Smooth muscle cell (in vitro differentiated cells): ENCODE measurements at regions not wholly inside any gene's neighbourhood (a gene's known extent, or its start where the extent isn't known, plus 50 kb on each side); places are given as distances from the start of the nearest gene placed in this dataset.

ENCODE experiments used
- DNase-seq: peaks from one replicate; lab custom pipeline; 2025; ENCODE audit not compliant: unreplicated experiment; lab: John Stamatoyannopoulos, UW
- H2AFZ ChIP-seq: fragments of 200-600 bp; sonication (generic); 2 replicates; pipeline ENCODE4 v1.6.0; 2016; ENCODE audit warnings: antibody characterized with exemption, low read depth, mild to moderate bottlenecking
- H3F3A ChIP-seq: fragments of 200-600 bp; sonication (generic); 2 replicates; pipeline ENCODE4 v1.6.0; 2017; ENCODE audit warnings: antibody characterized with exemption, low read depth
- H3K27ac ChIP-seq: fragments of 200-600 bp; sonication (generic); 2 replicates; pipeline ENCODE4 v1.5.1; 2016; ENCODE audit warnings: low read depth, mild to moderate bottlenecking
- H3K27me3 ChIP-seq: fragments of 200-600 bp; sonication (generic); 2 replicates; pipeline ENCODE4 v1.6.1; 2016; ENCODE audit warnings: low read depth, mild to moderate bottlenecking
- H3K36me3 ChIP-seq: fragments of 200-600 bp; sonication (generic); 2 replicates; pipeline ENCODE4 v1.5.1; 2016; ENCODE audit warnings: low read depth
- H3K4me1 ChIP-seq: fragments of 200-600 bp; sonication (generic); 2 replicates; pipeline ENCODE4 v1.5.1; 2016; ENCODE audit warnings: low read depth
- H3K4me2 ChIP-seq: fragments of 200-600 bp; sonication (generic); 2 replicates; pipeline ENCODE4 v1.6.0; 2016; ENCODE audit warnings: mild to moderate bottlenecking
- H3K4me3 ChIP-seq: fragments of 200-600 bp; sonication (generic); 2 replicates; pipeline ENCODE4 v1.5.1; 2016; ENCODE audit warnings: mild to moderate bottlenecking
- H3K79me2 ChIP-seq: fragments of 200-600 bp; sonication (generic); 2 replicates; pipeline ENCODE4 v1.6.0; 2016; ENCODE audit warnings: low read depth, mild to moderate bottlenecking
- H3K9ac ChIP-seq: fragments of 200-600 bp; sonication (generic); 2 replicates; pipeline ENCODE4 v1.6.0; 2016; ENCODE audit warnings: low read depth
- H3K9me3 ChIP-seq: fragments of 200-600 bp; sonication (generic); replicated peaks from 2 replicates; pipeline ENCODE4 v1.5.1; 2016; ENCODE audit warnings: low read depth
- H4K20me1 ChIP-seq: fragments of 200-600 bp; sonication (generic); 2 replicates; pipeline ENCODE4 v1.6.0; 2016; ENCODE audit warnings: low read depth
- WGBS: methylation state at CpG from one replicate; pipeline ENCODE4 v1.1.7; 2016; ENCODE audit warnings: low lambda C conversion rate; 5-methylcytosine and 5-hydroxymethylcytosine counted together
- TF ChIP-seq, protein P1 (sequence below): fragments of 200-600 bp; sonication (generic); IDR thresholded peaks from 2 replicates; pipeline ENCODE4 v1.5.1; 2017; ENCODE audit warnings: borderline replicate concordance, mild to moderate bottlenecking, antibody characterized with exemption; ENCODE audit not compliant: insufficient read depth, poor library complexity, severe bottlenecking

DNA sequence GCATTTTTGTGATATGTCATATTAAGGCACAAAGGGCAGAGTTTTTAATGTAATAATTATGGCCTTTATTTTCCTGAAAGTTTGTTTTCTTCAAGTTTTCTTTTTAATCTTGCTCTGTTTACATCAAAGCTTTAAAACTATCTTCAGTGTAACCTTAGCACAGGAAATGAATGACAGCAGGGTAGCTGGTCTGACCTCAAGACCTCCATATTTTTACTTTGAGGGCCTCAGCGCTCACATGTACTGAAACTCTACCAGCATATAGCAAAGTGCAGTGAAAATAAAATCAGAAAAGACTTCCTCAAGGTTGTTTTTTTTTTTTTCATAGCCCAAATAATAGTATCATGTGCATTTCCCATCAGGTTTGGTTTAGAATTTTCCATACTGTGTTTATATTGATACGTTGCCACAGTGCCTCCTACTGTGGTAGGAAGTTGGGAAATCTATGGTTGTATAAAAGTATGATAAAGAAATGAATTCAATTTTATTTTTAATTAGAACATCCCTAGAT is 163.4 kb downstream of the UBE2E3 start:
- Histone ChIP-seq H3K4me3 (no peak overlapping the region), H4K20me1 (no peaks in the 10 kb centered on the region), H3K4me1 (no peaks in the 10 kb centered on the region), H3K36me3 (no peaks in the 10 kb centered on the region), H3F3A (no peaks in the 10 kb centered on the region), H3K79me2 (no peaks in the 10 kb centered on the region), H3K27ac (no peak overlapping the region), H3K4me2 (no peak overlapping the region), H3K9ac (no peak overlapping the region), H3K9me3 (no peaks in the 10 kb centered on the region), H3K27me3 (no peaks in the 10 kb centered on the region), H2AFZ (no peak overlapping the region)
- TF ChIP-seq, protein P1, sequence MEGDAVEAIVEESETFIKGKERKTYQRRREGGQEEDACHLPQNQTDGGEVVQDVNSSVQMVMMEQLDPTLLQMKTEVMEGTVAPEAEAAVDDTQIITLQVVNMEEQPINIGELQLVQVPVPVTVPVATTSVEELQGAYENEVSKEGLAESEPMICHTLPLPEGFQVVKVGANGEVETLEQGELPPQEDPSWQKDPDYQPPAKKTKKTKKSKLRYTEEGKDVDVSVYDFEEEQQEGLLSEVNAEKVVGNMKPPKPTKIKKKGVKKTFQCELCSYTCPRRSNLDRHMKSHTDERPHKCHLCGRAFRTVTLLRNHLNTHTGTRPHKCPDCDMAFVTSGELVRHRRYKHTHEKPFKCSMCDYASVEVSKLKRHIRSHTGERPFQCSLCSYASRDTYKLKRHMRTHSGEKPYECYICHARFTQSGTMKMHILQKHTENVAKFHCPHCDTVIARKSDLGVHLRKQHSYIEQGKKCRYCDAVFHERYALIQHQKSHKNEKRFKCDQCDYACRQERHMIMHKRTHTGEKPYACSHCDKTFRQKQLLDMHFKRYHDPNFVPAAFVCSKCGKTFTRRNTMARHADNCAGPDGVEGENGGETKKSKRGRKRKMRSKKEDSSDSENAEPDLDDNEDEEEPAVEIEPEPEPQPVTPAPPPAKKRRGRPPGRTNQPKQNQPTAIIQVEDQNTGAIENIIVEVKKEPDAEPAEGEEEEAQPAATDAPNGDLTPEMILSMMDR = no peak
- 92% methylated on average over 2 of the region's 2 CpGs for WGBS
- no peak for DNase-seq

DNA sequence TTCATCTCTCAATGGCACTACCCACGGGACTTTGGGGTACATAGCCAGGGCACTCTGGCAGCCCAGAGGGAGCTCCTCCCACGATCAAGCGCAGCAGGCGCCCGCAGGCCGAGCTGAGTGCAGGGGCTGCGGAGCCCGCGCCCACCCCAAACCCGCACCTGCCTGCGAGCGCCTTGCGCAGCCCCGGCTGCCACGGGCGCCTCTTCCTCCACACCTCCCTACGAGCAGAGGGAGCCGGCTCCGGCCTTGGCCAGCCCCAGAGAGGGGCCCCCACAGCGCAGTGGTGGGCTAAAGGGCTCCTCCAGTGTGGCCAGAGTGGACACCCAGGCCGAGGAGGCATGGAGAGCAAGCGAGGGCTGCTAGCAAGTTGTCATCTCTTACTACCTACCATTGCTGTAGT is 165.2 kb downstream of the UBE2E3 start:
- Histone ChIP-seq H3K4me1 (no peaks in the 10 kb centered on the region), H3K9ac (no peak overlapping the region), H3K27ac (no peak overlapping the region), H3K27me3 (no peaks in the 10 kb centered on the region), H2AFZ (no peak overlapping the region), H3K9me3 (no peaks in the 10 kb centered on the region), H3K36me3 (no peaks in the 10 kb centered on the region), H3K4me3 (no peak overlapping the region), H3K79me2 (no peaks in the 10 kb centered on the region), H3F3A (no peaks in the 10 kb centered on the region), H4K20me1 (no peaks in the 10 kb centered on the region), H3K4me2 (no peak overlapping the region)
- 95% methylated on average over 22 of the region's 22 CpGs for WGBS
- no peak for DNase-seq
- TF ChIP-seq, protein P1 = no peak

DNA sequence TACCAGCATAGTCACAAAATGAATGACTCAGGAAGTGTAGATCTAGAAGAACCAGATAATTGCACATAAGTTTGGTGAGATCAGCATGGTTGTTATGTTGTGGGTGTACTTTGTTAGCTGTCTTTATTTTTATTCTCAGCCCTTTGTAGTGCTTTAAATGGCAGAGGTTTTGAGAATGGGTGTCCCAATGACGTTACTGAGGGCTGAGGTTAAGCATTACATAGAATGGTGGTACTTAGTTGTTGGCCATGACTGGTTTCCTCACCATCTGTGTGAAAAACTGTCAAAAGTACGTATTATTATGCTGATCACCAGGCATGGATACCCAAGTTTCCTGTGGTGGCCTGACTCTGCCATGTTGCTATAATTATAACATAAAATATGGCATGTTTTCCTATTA is 165.8 kb downstream of the UBE2E3 start:
- no peaks in the 10 kb centered on the region for H3K36me3 ChIP-seq
- TF ChIP-seq, protein P1 = no peak
- peak overlapping the region; percentile 26 for H3K27ac ChIP-seq
- WGBS = 82% methylated on average over 2 of the region's 2 CpGs
- H3F3A ChIP-seq = no peaks in the 10 kb centered on the region
- no peak for DNase-seq
- no peak overlapping the region for H3K4me2 ChIP-seq
- no peak overlapping the region for H3K4me3 ChIP-seq
- no peaks in the 10 kb centered on the region for H3K9me3 ChIP-seq
- H3K79me2 ChIP-seq = no peaks in the 10 kb centered on the region
- H3K4me1 ChIP-seq = no peaks in the 10 kb centered on the region
- no peaks in the 10 kb centered on the region for H3K27me3 ChIP-seq
- no peak overlapping the region for H3K9ac ChIP-seq
- H2AFZ ChIP-seq = no peak overlapping the region
- H4K20me1 ChIP-seq = no peaks in the 10 kb centered on the region

DNA sequence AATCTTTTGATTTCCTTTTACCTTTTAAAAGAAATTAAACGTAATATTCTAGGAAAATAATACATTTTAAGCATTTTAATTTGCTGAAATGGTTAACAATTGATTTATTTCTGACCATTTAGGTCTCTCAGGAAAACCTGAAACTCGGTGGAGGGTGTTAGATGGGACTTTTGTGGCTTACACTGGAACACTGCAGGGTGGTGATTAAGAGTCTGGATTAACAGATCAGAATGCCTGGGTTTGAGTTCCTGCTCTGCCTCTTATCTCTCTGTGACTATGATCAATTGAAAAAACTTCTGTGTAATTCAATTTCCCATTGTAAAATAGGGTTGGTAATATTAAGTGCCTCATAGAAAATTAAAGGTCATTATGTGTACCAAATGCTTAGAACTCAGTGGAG is 168.7 kb downstream of the UBE2E3 start:
- H3K36me3 ChIP-seq = no peaks in the 10 kb centered on the region
- TF ChIP-seq, protein P1 = no peak
- H3K4me1 ChIP-seq = peaks cover 4% of the 10 kb centered on the region
- H3K27me3 ChIP-seq = no peaks in the 10 kb centered on the region
- H3K79me2 ChIP-seq = no peaks in the 10 kb centered on the region
- 44% methylated on average over 2 of the region's 2 CpGs for WGBS
- DNase-seq = no peak
- no peak overlapping the region for H3K4me2 ChIP-seq
- H3K9ac ChIP-seq = no peak overlapping the region
- H4K20me1 ChIP-seq = no peaks in the 10 kb centered on the region
- no peak overlapping the region for H2AFZ ChIP-seq
- H3K27ac ChIP-seq = no peak overlapping the region
- no peak overlapping the region for H3K4me3 ChIP-seq
- H3K9me3 ChIP-seq = no peaks in the 10 kb centered on the region
- H3F3A ChIP-seq = no peaks in the 10 kb centered on the region
